PC-3 (cell line): ENCODE measurements at regions not wholly inside any gene's neighbourhood (a gene's known extent, or its start where the extent isn't known, plus 50 kb on each side); places are given as distances from the start of the nearest gene placed in this dataset.

Experiments used
- EZH2 ChIP-seq: fragments of 300-600 bp; sonication (generic); IDR thresholded peaks from one replicate; pipeline ENCODE4 v1.6.1; 2017; ENCODE audit warnings: antibody characterized with exemption, mild to moderate bottlenecking, low read length; ENCODE audit not compliant: unreplicated experiment
- TF ChIP-seq, protein P1 (sequence below): fragments of 300-600 bp; sonication (generic); conservative IDR thresholded peaks from 2 replicates; pipeline ENCODE4 v1.5.1; 2017; ENCODE audit warnings: antibody characterized with exemption, low read depth, mild to moderate bottlenecking, low read length

DNA sequence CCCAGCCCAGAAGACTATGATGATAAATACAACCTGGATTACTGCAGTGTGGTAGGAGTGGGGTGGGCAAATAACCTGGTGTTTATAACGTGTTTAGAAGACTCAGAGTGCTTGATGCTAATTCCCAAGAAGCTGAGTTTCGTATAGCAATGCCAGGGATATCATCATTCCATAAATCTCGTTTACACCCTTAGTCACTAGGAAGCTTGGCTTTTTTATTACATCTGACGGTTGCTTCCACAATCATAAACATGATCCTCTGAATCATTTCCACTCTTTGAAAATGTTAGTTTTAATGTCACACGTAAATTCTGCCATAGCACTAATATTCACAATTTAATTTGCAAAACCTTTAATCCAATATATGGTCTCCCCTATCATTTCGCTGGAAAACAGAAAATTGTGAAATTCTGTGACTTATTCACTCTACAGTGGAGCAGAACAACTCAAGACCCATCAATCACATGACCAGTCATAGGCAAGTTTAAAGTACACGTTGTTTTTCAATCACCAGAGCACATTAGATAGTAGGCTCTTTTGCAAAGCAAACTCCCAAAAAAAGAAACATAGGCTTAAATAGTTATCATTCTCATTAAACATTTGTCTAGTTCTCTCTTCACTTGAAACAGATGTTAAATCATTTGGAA lies 321.0 kb downstream of the LTN1 start:
- no peak for TF ChIP-seq EZH2
- TF ChIP-seq, protein P1, sequence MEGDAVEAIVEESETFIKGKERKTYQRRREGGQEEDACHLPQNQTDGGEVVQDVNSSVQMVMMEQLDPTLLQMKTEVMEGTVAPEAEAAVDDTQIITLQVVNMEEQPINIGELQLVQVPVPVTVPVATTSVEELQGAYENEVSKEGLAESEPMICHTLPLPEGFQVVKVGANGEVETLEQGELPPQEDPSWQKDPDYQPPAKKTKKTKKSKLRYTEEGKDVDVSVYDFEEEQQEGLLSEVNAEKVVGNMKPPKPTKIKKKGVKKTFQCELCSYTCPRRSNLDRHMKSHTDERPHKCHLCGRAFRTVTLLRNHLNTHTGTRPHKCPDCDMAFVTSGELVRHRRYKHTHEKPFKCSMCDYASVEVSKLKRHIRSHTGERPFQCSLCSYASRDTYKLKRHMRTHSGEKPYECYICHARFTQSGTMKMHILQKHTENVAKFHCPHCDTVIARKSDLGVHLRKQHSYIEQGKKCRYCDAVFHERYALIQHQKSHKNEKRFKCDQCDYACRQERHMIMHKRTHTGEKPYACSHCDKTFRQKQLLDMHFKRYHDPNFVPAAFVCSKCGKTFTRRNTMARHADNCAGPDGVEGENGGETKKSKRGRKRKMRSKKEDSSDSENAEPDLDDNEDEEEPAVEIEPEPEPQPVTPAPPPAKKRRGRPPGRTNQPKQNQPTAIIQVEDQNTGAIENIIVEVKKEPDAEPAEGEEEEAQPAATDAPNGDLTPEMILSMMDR: no peak
